Right cardiac atrium (tissue), 5 donors: ENCODE measurements at regions not wholly inside any gene's neighbourhood (a gene's known extent, or its start where the extent isn't known, plus 50 kb on each side); places are given as distances from the start of the nearest gene placed in this dataset.
A peak's percentile ranks its signal among the peaks of the same experiment; 100 is the strongest.

Experiments used
- ATAC-seq, 2 donors: fragments of 200-7000 bp; cut with Tn5 transposase; one replicate each; pipeline versions ENCODE4 v1.8.0 to v1.9.1; 2020; ENCODE audit warnings: moderate library complexity in 2 of 2, mild to moderate bottlenecking in 1 of 2
- DNase-seq, 3 donors: peaks; one replicate each; pipeline ENCODE4 v3.0.0-alpha.2; 2020
- H3K27ac ChIP-seq: one replicate; pipeline ENCODE4 v1.5.1; 2013; ENCODE audit warnings: mild to moderate bottlenecking, low read length, control low read depth, moderate library complexity
- H3K27me3 ChIP-seq: one replicate; pipeline ENCODE4 v1.6.1; 2013; ENCODE audit not compliant: control insufficient read depth, insufficient read depth
- H3K4me1 ChIP-seq: one replicate; pipeline ENCODE4 v1.6.1; 2013; ENCODE audit warnings: low read length; ENCODE audit not compliant: control insufficient read depth, insufficient read depth
- H3K4me3 ChIP-seq: one replicate; pipeline ENCODE4 v1.5.1; 2013; ENCODE audit warnings: low read length, control low read depth
- H3K9me3 ChIP-seq: one replicate; pipeline ENCODE4 v1.6.1; 2013; ENCODE audit warnings: low read length; ENCODE audit not compliant: control insufficient read depth
- WGBS: extraction: QIAGEN DNeasy Blood & Tissue Kit; methylation state at CpG from one replicate; pipeline ENCODE4 v1.1.7; 2013; 5-methylcytosine and 5-hydroxymethylcytosine counted together
- intact Hi-C, 4 donors: fragments of 100-400 bp; cut with DNase I; formaldehyde crosslinking; loops; one replicate each; pipeline versions ENCODE4 v1.11.0 to v1.14.0; 2022 to 2023
- donor health status: healthy with polysubstance abuse.
- donor health status: DM: no; HTN: yes; CAD: no.
- donor health status: DM: no; HTN: no; CAD: no.
- donor health status: DM: no; HTN: yes; CAD: no; lungs with severe emphysema.
- donor health status: DM: yes; HTN: yes; CAD: no.

- DNase-seq = no peak
- intact Hi-C loops = loop anchor here (1.0 to 5.0 kb wide), 4 partner anchors 122 to 124 kb away; no protein-coding TSS in a partner anchor
- Histone ChIP-seq H3K27ac (no peak overlapping the region), H3K27me3 (no peaks in the 10 kb centered on the region), H3K4me3 (no peak overlapping the region), H3K4me1 (no peaks in the 10 kb centered on the region), H3K9me3 (no peaks in the 10 kb centered on the region)
- no peak for ATAC-seq
- WGBS = 63% methylated on average over 6 of the region's 6 CpGs
Measured at GRCh38 chr3:124565551-124565950, 164.7 kb upstream of the UMPS start.

GRCh38 chr3:124566701-124567100 lies 163.6 kb upstream of the UMPS start:
- H3K27ac ChIP-seq = no peak overlapping the region
- intact Hi-C loops = loop anchor here in 1 of 4 donors (5.0 kb wide), 1 partner anchor 121 kb away; no protein-coding TSS in a partner anchor
- 66% methylated on average over 2 of the region's 2 CpGs for WGBS

GRCh38 chr3:124567179-124567578 lies 163.1 kb upstream of the UMPS start:
- Histone ChIP-seq H3K27ac (no peak overlapping the region), H3K9me3 (no peaks in the 10 kb centered on the region), H3K4me3 (no peak overlapping the region), H3K4me1 (no peaks in the 10 kb centered on the region), H3K27me3 (no peaks in the 10 kb centered on the region)
- DNase-seq = no peak
- intact Hi-C loops = loop anchor here in 1 of 4 donors (5.0 kb wide), 1 partner anchor 120 kb away; no protein-coding TSS in a partner anchor
- no peak for ATAC-seq
- WGBS = 88% methylated on average over 1 of the region's 1 CpG

More at GRCh38 chr3:124566701-124567100, 163.6 kb upstream of the UMPS start:
- Histone ChIP-seq H3K4me1 (no peaks in the 10 kb centered on the region), H3K4me3 (no peak overlapping the region), H3K9me3 (no peaks in the 10 kb centered on the region), H3K27me3 (no peaks in the 10 kb centered on the region)
- ATAC-seq = no peak
- DNase-seq = no peak

GRCh38 chr3:124569761-124570160 lies 160.5 kb upstream of the UMPS start:
- Histone ChIP-seq H3K27me3 (no peaks in the 10 kb centered on the region), H3K4me3 (no peak overlapping the region), H3K27ac (no peak overlapping the region), H3K4me1 (no peaks in the 10 kb centered on the region), H3K9me3 (no peaks in the 10 kb centered on the region)
- DNase-seq (peak; percentile 62 to 87 (median 82)), ATAC-seq (peak; percentile 88 to 92)
- intact Hi-C loops = loop anchor here in 1 of 4 donors (5.0 kb wide), 1 partner anchor 118 kb away; no protein-coding TSS in a partner anchor
- 47% methylated on average over 1 of the region's 1 CpG for WGBS

GRCh38 chr3:124570232-124570631 lies 160.0 kb upstream of the UMPS start:
- no peaks in the 10 kb centered on the region for H3K27me3 ChIP-seq
- intact Hi-C loops = no loop called here
- H3K27ac ChIP-seq = no peak overlapping the region
- DNase-seq (no peak), ATAC-seq (no peak)
- H3K4me1 ChIP-seq = no peaks in the 10 kb centered on the region
- WGBS = 74% methylated on average over 2 of the region's 2 CpGs
- no peaks in the 10 kb centered on the region for H3K9me3 ChIP-seq
- no peak overlapping the region for H3K4me3 ChIP-seq

- ATAC-seq (no peak), DNase-seq (no peak)
- 97% methylated on average over 8 of the region's 8 CpGs for WGBS
- Histone ChIP-seq H3K4me3 (no peak overlapping the region), H3K4me1 (peaks cover 3% of the 10 kb centered on the region), H3K9me3 (no peaks in the 10 kb centered on the region), H3K27me3 (no peaks in the 10 kb centered on the region), H3K27ac (no peak overlapping the region)
- intact Hi-C loops = no loop called here
Measured at GRCh38 chr3:124572851-124573405, 157.3 kb upstream of the UMPS start.

- Histone ChIP-seq H3K9me3 (no peaks in the 10 kb centered on the region), H3K4me1 (peaks cover 3% of the 10 kb centered on the region), H3K27me3 (no peaks in the 10 kb centered on the region), H3K4me3 (no peak overlapping the region), H3K27ac (no peak overlapping the region)
- intact Hi-C loops = no loop called here
- WGBS = 94% methylated on average over 2 of the region's 2 CpGs
- ATAC-seq (no peak), DNase-seq (no peak)
Measured at GRCh38 chr3:124574012-124574411, 156.2 kb upstream of the UMPS start.

- Histone ChIP-seq H3K4me1 (peaks cover 3% of the 10 kb centered on the region), H3K27ac (peak overlapping the region; percentile 22), H3K27me3 (no peaks in the 10 kb centered on the region), H3K4me3 (no peak overlapping the region), H3K9me3 (no peaks in the 10 kb centered on the region)
- DNase-seq (peak in 1 of 3 donors; percentile 57), ATAC-seq (peak; percentile 80 to 92)
- intact Hi-C loops = no loop called here
- 50% methylated on average over 5 of the region's 5 CpGs for WGBS
Measured at GRCh38 chr3:124576565-124577493, 153.4 kb upstream of the UMPS start.

GRCh38 chr3:124577494-124578167 lies 152.6 kb upstream of the UMPS start:
- Histone ChIP-seq H3K27ac (no peak overlapping the region), H3K27me3 (no peaks in the 10 kb centered on the region), H3K9me3 (no peaks in the 10 kb centered on the region), H3K4me3 (no peak overlapping the region), H3K4me1 (peaks cover 3% of the 10 kb centered on the region)
- 90% methylated on average over 1 of the region's 1 CpG for WGBS
- intact Hi-C loops = no loop called here
- ATAC-seq (no peak), DNase-seq (no peak)

GRCh38 chr3:124579641-124580040 lies 150.6 kb upstream of the UMPS start:
- 90% methylated on average over 2 of the region's 2 CpGs for WGBS

GRCh38 chr3:124582196-124582595 lies 148.1 kb upstream of the UMPS start:
- Histone ChIP-seq H3K4me3 (no peak overlapping the region), H3K27me3 (no peaks in the 10 kb centered on the region), H3K4me1 (no peaks in the 10 kb centered on the region), H3K27ac (no peak overlapping the region), H3K9me3 (no peaks in the 10 kb centered on the region)
- 72% methylated on average over 4 of the region's 4 CpGs for WGBS
- intact Hi-C loops = no loop called here
- ATAC-seq (no peak), DNase-seq (no peak)

More at GRCh38 chr3:124579641-124580040, 150.6 kb upstream of the UMPS start:
- H3K4me1 ChIP-seq = peaks cover 3% of the 10 kb centered on the region
- no peak overlapping the region for H3K27ac ChIP-seq
- no peak overlapping the region for H3K4me3 ChIP-seq
- intact Hi-C loops = no loop called here
- H3K9me3 ChIP-seq = no peaks in the 10 kb centered on the region
- DNase-seq (no peak), ATAC-seq (no peak)
- no peaks in the 10 kb centered on the region for H3K27me3 ChIP-seq
